Inflammatory macrophage treated with lipopolysaccharide for 1 hour (primary cell): ENCODE measurements at regions not wholly inside any gene's neighbourhood (a gene's known extent, or its start where the extent isn't known, plus 50 kb on each side); places are given as distances from the start of the nearest gene placed in this dataset.

Source experiments
- DNase-seq, 2 donors: peaks; one replicate each; pipeline ENCODE4 v3.0.0-alpha.2; 2020 to 2022

DNA sequence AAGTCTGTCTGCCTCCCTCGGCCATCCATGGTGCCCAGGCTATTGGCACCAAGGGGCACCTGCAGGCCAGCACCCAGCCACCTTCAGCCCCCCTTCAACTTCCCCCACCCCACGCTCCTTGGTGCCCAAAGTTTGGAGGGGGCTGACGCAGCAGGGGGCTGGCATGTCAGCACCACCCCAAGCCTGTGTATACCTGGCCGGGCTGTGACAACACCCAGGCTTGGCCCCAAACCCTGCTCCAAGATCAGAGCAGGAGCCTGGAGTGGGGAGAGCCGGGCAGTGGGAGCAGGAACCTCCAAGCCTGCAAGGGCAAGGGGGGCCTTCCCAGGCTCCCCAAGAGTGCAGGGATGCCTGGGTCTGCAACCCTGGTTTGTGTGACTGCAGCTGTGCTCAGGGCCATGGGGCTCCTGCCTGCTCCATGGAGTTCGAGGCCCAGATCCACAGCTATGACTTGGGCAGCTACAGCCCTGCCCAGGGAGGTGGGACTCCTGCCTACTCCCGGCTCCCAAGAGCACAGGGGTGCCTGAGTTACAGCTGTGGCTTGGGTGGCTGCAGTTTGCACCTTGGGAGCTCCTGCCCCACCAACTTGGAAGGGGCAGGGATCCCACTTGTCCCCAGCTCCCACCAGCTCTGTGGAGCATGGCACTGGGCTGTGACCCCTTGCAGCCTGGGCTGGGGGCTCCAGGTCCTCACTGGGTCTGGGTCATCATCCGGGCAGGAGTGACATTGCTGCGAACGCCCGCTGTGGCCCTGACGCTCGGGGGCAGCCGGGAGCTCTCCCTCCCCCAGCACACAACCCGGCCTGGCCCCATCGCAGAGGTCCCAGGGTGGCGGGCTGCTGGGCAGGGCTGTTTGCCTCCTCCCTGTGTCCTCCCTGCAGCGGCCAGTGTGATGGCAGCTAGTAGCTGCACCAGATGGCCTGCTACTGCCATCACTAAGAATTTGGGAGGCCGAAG, 175.5 kb upstream of the SDK2 start:
- no peak for DNase-seq

DNA sequence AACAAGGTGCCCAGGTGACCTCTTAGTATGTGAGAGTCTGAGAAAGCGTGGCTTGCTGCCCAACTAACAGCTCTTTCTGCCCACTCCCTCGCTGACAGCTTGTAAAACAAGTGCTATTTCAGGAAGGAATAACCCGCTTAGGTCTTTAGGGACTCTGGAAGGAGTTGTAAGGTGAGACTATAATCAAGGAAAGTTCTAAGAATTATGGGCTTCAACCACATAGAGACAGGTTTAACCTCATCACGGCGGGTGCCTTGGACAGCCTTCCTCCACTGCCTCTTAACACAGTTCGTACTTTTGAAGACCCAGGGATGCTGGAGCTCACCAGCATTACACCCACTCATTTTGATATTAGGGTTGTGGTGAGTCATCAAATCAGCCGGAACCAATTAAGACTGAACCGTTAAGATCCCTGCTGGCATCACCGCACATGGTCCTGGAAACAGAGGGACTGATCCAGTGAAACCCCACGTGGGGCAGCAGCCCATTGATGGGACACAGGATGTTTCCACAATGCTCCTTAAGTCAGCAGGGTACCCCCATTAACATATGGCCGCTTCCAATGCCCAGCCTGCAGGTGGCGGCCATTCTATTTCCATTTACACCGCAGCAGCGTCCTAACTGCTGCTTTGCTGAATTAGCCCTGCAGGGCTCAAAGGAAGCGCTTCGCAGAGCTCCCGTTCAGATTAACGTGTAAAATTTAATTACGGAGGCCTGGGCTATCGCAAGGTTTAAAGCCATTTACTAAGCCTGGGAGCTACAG, 176.6 kb upstream of the SDK2 start:
- DNase-seq: no peak

DNA sequence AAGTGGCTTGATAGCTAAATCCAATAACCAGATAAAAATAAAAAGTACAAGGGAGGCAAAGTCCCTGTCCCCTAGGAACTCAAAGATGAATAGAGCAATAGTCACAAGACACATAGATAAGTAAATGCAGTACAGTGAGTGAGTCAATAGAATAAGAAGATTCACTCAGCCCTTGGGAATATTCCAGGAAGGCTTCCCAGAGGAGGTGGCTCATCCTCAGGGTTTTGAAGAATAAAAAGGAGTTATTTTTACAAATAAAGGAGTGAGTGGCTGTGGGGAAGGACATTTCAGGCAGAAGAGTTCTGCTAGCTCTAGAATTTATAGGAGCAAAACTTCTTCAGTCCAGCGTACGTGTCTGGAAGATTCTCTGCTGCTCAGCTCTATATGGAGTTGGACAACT, 177.4 kb upstream of the SDK2 start:
- no peak for DNase-seq

DNA sequence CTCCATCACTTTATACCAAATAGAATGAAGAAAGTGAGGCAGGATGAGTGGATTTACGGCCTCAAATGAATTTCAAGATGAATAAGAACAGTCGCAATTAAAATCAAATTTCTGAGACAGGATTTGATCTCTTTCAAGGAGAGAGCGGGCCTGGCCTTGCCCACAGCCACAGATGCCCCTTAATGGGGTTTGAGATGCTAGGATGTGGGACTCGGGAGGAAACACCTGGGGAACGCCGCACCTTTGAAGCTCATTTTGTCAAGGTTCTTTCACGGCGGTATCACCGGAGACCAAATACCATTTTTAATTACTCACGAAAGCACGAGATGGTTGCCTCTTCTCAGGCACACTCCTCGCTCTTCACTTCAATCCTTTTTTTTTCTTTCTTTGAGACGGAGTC, 178.1 kb upstream of the SDK2 start:
- no peak for DNase-seq

DNA sequence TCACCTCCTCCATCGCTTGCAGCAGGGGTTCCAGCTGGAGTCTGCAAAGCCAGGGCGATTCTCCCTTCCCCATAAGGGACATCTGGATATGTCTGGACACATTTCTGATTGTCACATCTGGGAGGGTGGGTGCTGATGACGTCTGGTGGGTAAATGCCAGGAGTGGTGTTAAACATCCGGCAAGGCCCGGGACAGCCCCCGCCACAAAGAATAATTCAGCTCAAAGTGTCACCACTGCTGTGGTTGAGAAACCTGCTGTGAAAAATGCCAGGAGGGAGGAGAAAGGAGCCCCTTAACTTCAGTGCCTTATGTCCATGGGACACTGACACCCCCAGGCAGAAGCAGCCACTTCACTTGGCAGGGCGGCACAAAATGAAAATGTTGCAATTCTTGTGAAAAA, 179.4 kb upstream of the SDK2 start:
- no peak for DNase-seq

DNA sequence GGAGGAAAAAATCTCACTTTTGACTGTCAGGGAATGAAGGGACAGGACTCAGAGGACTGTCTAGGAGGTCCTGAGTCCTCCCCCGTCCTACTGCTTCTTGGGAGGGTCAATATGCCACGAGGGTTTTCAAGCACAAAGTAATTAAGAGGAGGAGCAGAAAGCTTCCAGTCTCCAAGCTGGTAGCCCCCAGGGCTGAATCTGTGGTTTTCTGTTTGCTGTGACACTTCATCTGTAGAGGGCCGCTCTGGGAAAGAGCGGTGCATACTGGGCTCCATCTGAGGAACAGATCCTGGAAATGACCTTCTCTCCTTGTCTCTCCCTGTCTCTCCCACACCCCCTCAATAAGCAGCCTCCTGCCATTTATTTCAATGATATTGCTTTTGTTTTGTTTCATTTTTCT, 180.1 kb upstream of the SDK2 start:
- no peak for DNase-seq

DNA sequence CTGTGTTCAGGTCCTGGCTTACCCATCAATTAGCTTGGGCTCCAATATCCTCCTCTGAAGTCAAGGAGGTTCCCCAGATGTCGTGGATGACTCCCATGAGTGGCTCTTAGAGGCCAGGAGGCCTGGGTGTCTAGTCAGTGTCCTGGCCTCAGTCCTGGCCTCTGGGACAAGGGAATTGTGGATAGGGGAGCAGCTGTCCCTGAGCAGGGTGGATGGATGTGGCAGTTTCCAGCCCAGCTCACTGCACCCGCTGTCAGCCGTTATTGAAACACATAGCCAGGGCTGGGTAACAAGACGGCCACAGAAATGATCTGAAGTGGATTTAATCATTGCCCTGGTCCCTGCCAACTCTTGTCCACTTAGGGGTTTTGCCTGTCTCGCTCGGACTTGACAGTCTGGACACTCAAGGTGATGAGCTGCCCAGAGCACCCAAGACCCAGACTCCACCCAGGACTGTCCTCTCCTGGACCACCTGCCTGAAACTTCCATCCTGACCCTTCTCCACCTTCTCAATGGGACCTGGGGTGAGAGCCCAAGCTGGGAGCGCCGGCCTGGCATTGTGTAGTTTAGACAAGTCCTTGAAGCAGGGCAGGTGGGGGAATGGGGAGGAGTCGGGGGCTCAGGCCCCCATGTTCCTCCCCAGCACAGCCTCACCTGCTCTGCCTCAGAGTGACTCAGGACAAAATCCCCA, 182.1 kb upstream of the SDK2 start:
- DNase-seq: no peak

DNA sequence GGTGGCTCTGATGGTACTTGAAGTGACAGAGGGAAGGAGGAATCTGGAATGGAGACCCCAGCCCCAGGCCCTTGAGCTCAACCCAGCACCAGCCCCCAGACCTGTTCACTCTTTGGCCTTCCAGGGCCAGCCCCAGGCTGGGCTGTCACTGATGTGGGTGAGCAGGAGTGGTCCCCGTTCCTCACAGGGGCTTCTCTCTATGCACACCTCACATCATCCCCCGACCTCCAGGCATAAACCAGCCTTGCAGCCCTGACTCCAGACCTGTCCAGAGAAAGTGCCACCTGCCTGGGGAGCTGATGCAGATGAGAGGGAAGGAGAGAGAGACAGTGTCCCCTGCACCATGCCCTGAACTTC, 182.6 kb upstream of the SDK2 start:
- no peak for DNase-seq

DNA sequence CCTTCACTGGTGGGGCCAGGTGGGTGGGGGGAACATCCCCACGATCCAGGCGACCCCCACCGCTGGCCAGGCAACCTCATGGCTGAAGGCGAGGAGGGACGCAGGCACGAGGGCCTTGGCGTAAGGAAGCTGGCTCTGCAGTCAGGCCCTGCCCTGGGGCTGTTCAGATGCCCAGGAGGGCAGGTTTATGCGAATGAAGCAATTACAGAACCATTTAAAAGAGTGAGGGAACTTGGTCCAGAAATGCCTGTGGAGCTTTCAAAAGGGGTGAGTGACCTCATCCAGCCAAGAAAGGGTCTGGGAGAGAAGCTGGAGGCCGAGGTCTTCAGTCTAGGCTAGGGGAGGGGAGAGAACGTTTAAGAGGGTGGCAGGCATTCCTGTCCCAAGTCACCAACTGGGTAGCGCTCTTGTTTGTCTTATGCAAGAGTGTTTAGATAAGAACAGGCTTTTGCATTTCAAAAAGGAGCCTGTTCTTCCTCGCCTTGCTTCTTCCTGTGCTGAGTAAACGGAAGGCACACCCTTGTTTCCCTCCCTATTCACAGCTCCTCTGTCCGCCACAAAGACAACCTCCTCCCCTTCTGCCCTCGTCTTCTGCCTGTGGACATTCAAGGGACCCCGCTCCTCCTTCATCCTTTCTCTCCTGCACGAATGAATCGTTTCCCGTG, 183.5 kb upstream of the SDK2 start:
- DNase-seq: no peak

DNA sequence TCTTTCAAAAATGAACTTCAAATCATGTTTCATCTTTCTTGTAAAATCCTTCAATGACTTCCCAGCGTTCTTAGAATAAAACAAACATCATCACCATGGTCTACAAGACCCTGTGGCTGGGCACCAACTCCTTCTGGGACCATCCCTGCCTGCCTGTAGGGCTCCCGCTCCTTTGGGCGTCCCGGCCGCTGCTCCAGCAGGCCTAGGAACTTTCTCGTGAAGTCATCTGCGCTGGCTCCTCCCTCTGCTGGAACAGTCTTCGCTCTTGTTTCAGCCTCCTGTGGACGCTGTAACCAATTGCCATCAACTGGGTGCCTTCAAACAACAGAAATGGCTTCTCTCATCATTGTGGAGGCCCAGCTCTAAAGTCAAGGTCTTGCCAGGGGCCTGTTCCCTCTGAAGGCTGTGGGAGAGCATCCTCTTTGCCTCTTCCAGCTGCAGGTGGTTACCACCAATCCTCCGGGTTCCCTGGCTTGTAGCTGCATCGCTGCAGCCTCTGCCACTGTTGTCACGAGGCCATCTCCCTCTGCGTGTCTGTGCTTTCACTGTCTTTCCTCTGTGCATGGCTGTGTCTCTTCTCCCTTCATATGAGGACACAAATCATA, 185.5 kb upstream of the SDK2 start:
- no peak for DNase-seq

DNA sequence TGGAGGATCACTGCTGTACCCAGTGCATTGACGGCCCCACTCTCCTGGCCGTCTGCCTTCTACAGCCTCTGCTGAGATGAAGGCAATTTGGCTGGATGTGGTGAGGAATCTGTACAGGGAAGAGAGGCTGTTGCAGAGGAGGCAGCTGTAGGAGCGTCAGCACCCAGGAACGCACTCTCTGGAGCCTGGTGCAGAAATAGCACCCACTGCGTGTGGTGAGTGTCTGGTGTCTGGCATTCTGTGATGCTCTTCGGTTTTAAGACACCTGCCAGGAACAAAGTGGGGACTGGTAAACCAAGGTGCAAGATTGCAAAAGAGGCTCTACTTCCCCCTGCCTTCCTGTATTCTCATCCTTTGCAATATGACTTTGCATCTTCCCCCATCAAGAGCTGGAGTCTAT, 187.5 kb upstream of the SDK2 start:
- DNase-seq: no peak

DNA sequence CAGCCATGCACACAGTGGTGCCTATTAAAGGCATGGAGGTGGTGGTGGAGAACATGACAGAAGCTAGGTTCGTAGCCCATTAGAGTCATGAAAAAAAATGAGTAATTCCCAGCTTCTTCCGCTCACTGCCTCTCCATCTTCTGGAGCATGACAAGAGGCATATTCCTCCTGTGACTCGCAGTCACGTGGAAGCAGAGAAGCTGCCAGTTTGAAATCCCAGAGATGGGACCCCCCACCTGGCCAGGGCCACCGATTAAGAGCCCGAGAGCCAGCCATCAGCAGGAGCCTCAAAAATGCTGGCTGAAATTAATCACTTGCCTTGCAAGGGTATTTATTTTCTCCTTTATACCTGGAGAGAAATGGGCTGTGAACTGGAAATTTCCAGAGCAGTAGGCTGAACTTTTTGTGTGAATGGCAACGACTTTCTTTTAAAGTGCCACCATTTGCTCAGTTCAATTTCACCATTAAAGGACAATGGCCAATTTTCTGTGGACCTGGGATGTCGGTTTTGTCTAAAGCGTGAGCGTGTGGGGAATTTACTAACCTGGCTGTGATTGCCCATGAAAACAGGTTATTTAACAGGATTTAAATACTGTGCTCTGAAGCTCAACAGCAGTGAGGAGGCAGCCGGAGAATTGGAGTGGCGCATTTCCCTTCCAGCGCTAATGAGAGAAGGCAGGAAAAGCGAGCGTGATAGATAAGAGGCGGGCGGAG, 189.7 kb upstream of the SDK2 start:
- no peak for DNase-seq

DNA sequence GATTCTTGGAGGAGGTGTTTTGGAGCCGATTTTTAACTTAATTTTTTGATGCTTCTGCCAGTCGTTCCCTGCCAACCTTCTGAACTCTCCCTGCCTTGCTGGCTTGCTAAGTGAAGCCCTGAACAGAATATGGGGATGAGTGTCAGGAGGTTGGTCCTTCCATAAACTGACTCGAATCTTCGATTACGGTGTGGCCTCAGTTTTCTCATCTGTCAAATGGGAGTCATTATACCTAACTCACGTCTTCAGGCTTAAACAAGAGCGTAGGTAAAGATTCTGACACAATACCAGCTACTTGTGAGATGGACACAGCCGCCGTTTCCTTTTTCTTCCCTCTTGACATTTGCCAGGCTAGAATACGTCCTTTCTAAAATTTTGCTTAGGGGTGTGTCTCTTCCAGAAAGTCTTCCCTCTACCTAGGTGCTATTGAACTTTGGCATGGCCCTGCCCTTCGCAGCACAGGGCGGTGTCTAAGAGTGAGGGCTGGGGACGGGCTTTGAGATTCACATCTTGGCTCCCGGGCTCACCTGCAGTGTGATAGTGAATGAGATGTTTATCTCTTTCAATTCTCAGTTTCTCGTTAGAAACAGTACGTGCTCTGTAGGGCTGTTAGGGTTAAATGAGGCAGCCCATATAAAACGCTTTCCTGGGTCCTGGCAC, 190.6 kb upstream of the SDK2 start:
- no peak for DNase-seq

DNA sequence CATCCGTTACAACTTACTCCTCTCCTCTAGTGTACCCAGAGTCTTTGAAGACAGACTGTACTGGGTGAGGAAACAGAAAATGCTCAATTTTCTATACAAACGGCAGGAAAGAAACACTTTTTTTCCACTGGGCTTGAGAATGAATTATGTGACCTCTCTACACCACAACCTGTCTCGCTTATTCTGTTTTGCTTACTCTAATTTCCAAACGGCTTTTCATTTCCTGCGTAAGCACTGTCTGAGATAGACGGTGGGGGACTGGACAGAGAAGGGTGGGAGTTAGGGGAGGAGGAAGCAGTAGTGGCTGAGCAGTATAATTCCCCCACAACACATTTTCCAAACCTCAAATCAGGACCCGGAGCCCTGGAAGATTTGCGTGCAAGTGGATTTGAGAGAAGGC, 191.4 kb upstream of the SDK2 start:
- DNase-seq: no peak

DNA sequence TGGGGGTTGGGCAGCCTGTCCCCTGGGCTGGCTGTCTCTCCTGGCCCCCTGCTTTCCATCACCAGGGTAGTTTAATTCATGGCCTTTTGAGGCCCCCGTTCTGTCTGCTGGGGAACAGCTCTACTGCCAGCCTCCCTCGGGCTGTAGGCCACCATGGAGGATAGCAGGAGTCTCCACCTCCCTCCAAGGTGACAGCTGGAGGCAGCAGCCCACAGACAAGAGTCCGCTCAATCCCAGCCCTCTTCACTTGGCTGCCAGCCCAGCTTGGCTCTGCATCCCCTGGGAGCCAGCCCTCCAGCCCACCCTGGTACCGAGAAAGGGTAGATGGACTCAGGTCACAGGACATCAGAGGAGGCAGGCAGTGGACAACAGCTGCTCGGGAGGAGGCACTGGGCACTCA, 194.6 kb upstream of the SDK2 start:
- no peak for DNase-seq

DNA sequence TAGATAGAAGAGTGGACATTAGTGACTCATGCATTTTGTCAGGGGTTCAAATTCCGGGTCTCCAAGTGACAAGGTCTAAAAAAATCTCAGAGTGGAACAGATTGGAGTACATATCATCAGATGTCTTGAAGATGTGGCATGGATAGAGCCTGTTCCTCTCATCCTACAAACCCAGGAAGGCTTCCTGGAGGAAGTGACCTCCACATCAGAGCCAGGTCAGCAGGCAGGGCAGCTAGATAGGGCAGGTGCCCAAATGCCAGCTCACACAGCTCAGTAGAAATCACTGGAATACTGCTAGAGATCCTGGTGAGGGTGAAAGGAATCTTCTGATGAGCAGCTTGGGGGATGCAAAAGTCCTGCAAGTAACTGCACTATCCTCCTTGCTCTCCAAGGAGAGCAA, 196.6 kb upstream of the SDK2 start:
- DNase-seq: no peak

DNA sequence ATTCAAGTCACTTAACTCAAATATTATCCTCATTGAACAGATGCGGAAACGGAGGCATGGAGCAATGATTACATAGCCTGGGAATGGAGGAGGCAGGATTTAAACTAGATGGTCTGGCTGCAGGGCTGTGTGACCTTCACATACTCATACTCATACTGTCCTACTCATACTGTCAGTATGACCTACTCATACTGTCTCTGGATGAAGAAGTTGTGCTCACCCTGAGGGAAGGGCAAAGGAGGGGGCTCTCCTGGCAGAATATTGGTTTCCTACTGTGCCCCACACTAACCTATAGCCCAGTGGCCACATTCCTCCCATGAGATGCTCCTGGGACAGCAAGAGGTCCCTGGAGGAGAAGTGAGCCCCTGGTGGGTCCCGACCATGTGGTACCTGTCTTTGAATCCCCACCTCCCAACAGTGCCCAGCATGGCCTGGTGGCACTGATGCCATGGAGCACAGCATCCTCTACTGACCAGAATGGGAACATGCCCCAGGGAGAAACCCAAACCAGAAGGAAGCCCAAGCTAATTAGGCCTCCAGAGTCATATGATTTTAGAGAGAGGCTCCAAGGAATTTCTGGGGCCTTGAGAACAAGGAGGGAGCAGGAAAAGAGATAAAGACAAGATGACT, 197.3 kb upstream of the SDK2 start:
- DNase-seq: peak in 1 of 2 donors; percentile 8

DNA sequence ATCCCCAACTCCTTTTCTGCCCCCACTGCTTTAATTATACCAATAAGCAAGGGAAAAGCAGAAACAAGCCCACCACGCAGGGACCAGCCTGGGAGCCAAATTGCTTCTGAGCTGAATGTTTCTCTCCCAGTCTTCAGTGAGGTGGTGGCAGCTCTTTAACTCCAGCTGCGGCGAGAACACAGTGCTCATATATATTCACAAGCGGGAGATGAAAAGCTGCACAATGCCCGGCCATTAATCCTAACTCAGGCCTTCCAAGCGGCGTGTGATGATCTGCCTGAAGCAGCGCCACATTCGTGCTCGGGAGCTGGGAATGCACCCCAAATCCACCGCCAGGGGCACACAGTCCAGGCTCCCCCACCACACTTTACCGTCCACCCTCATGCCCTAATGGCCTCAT, 203.7 kb upstream of the SDK2 start:
- no peak for DNase-seq

DNA sequence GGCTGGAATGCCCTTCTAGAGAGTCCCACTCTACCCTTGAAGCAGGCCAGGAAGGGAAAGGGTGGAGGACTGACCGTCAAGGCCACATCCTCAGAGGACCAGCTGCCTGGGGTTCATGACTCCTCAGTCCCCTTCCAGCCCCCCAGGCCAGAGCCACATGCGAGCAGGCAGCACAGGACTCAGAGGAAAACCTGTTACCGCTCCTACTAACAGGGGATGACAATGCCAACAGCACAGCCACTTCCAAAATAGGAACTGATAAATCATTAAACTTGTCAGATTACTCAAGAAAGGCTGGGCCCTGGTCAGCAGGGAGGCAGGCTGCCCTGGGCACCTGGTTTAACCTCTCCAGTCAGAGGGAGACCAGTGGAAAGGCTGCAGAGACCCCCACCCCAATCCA, 206.2 kb upstream of the SDK2 start:
- no peak for DNase-seq

DNA sequence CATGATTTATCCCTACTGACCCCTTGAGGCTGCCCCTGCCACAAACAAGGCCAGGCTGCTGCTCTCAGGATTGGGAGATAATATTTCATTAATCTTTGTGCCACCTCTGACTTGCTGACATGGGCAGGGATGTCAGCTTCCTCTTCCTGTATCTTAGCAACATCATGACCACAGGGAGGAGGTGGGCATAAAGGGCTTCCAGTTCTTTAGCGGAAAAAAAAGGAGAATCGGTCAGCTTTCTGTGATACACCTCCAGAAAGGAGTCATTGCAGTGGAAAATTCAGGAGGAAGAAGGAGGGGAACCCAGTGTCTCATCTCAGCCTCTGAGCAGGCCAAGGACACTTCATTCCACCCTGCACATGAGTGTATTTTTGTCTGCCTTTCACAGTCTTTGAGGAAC, 206.8 kb upstream of the SDK2 start:
- DNase-seq: peak; percentile 8

DNA sequence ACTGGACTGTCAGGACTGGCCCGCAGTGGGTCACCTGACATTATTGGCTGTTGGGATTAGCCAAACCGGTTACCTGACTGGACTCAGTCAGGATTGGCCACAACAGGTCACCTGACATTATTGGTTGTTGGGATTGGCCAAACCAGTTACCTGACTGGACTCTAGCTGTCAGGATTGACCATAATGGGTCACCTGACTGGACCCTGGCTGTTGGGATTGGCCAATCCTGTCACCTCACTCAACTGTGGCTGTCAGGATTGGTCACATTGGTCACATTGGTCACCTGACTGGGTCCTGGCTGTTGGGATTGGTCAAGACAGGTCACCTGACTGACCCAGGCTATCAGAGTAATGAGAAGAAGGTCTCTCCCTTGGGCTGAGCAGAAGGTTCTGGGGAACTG, 207.7 kb upstream of the SDK2 start:
- DNase-seq: no peak
